Adrenal gland (tissue), 9 donors: ENCODE measurements at regions not wholly inside any gene's neighbourhood (a gene's known extent, or its start where the extent isn't known, plus 50 kb on each side); places are given as distances from the start of the nearest gene placed in this dataset.

Experiments used
- DNase-seq, 7 donors: peaks; one replicate each; pipeline ENCODE4 v3.0.0-alpha.2; 2019 to 2020
- H3K27ac ChIP-seq, 5 donors: fragments of 200-600 bp; sonication (generic) in 4 of 5; 1 replicate in 3 of 5; 2 replicates in 2 of 5; pipeline versions ENCODE4 v1.5.1 to v1.8.0; 2016 to 2020; ENCODE audit warnings: mild to moderate bottlenecking in 1 of 5
- H3K27me3 ChIP-seq: fragments of 200-600 bp; 2 replicates; pipeline ENCODE4 v1.8.0; 2021
- H3K36me3 ChIP-seq, 2 donors: fragments of 200-600 bp; replicated peaks in 1 of 2; 1 replicate in 1 of 2; 2 replicates in 1 of 2; pipeline versions ENCODE4 v1.5.1 to v1.8.0; 2018 to 2022
- H3K4me1 ChIP-seq, 2 donors: fragments of 200-600 bp; replicated peaks in 1 of 2; 1 replicate in 1 of 2; 2 replicates in 1 of 2; pipeline versions ENCODE4 v1.5.1 to v1.8.0; 2018 to 2021
- H3K4me3 ChIP-seq, 4 donors: fragments of 200-600 bp; sonication (generic) in 3 of 4; one replicate each; pipeline ENCODE4 v1.5.1; 2016 to 2018
- H3K9me3 ChIP-seq, 3 donors: fragments of 200-600 bp; sonication (generic) in 1 of 3; replicated peaks in 1 of 3; 1 replicate in 2 of 3; 2 replicates in 1 of 3; pipeline versions ENCODE4 v1.5.1 to v1.8.0; 2016 to 2021
- POLR2A ChIP-seq, 2 donors: fragments of 450-650 bp; IDR thresholded peaks; one replicate each; pipeline ENCODE4 v1.6.1; 2017; ENCODE audit warnings: antibody characterized with exemption in 2 of 2, mild to moderate bottlenecking in 2 of 2, moderate library complexity in 1 of 2
- WGBS, 4 donors: extraction: QIAGEN DNeasy Blood & Tissue Kit in 2 of 4; methylation state at CpG; one replicate each; pipeline versions ENCODE4 v1.1.5 to v1.1.7; 2013 to 2017; 5-methylcytosine and 5-hydroxymethylcytosine counted together
- intact Hi-C, 2 donors: fragments of 100-400 bp; cut with DNase I; formaldehyde crosslinking; loops; one replicate each; pipeline versions ENCODE4 v1.14.1 to v1.15.0; 2022 to 2023
- TF ChIP-seq, protein P1 (sequence below), 6 experiments: fragments of 450-650 bp in 4 of 6; fragments of 200-600 bp in 2 of 6; sonication (generic) in 1 of 6; IDR thresholded peaks; 1 replicate in 5 of 6; 2 replicates in 1 of 6; pipeline versions ENCODE4 v1.5.1 to v1.8.0; 2016 to 2021; ENCODE audit warnings: antibody characterized with exemption in 6 of 6, mild to moderate bottlenecking in 2 of 6, moderate library complexity in 1 of 6
- donor health status: healthy with polysubstance abuse.
- donor health status: Bipolar disorder and iron deficiency.
- donor health status: DM: yes; HTN: yes; CAD: no.
- donor health status: DM: no; HTN: no; CAD: no.
- donor health status: DM: no; HTN: no; CAD: no.

- intact Hi-C loops = no loop called here
- peaks cover 4% of the 10 kb centered on the region for H3K27me3 ChIP-seq
- H3K36me3 ChIP-seq = no peaks in the 10 kb centered on the region
- no peak overlapping the region for H3K4me3 ChIP-seq
- no peaks in the 10 kb centered on the region for H3K4me1 ChIP-seq
- TF ChIP-seq POLR2A (IDR thresholded peaks at IDR 0.05) = no peak
- TF ChIP-seq, protein P1, sequence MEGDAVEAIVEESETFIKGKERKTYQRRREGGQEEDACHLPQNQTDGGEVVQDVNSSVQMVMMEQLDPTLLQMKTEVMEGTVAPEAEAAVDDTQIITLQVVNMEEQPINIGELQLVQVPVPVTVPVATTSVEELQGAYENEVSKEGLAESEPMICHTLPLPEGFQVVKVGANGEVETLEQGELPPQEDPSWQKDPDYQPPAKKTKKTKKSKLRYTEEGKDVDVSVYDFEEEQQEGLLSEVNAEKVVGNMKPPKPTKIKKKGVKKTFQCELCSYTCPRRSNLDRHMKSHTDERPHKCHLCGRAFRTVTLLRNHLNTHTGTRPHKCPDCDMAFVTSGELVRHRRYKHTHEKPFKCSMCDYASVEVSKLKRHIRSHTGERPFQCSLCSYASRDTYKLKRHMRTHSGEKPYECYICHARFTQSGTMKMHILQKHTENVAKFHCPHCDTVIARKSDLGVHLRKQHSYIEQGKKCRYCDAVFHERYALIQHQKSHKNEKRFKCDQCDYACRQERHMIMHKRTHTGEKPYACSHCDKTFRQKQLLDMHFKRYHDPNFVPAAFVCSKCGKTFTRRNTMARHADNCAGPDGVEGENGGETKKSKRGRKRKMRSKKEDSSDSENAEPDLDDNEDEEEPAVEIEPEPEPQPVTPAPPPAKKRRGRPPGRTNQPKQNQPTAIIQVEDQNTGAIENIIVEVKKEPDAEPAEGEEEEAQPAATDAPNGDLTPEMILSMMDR (IDR thresholded peaks at IDR 0.05) = no peak
- H3K9me3 ChIP-seq = no peaks in the 10 kb centered on the region
- no peak overlapping the region for H3K27ac ChIP-seq
- WGBS, 4 donors = 77 to 85% (median 80%) methylated on average over 8 of the region's 8 CpGs
- no peak for DNase-seq
Observed at GRCh38 chr10:129416155-129416554, 50.9 kb upstream of the MGMT start.

GRCh38 chr10:129416956-129417765 lies 49.9 kb upstream of the MGMT start:
- 59 to 80% (median 62%) methylated on average over 14 of the region's 14 CpGs for whole genome bisulfite sequencing, 4 donors
- TF ChIP-seq, protein P1 (IDR thresholded peaks at IDR 0.05) = no peak
- TF ChIP-seq POLR2A (IDR thresholded peaks at IDR 0.05) = no peak
- Histone ChIP-seq H3K9me3 (no peaks in the 10 kb centered on the region), H3K27me3 (peaks cover 4% of the 10 kb centered on the region), H3K4me3 (no peak overlapping the region), H3K27ac (no peak overlapping the region), H3K36me3 (no peaks in the 10 kb centered on the region), H3K4me1 (no peaks in the 10 kb centered on the region)
- DNase-seq = no peak
- intact Hi-C loops = no loop called here
